Gastrocnemius medialis (tissue), 4 donors: ENCODE measurements at regions not wholly inside any gene's neighbourhood (a gene's known extent, or its start where the extent isn't known, plus 50 kb on each side); places are given as distances from the start of the nearest gene placed in this dataset.

Source experiments
- ATAC-seq, 2 donors: fragments of 150-250 bp; one replicate each; pipeline ENCODE4 v1.9.1; 2016
- DNase-seq, 2 donors: peaks; one replicate each; pipeline ENCODE4 v3.0.0-alpha.2; 2019
- H3K27ac ChIP-seq, 4 donors: fragments of 200-600 bp; sonication (generic); 1 replicate in 1 of 4; 2 replicates in 3 of 4; pipeline ENCODE4 v1.5.1; 2016 to 2018; ENCODE audit warnings: mild to moderate bottlenecking in 2 of 4, moderate library complexity in 1 of 4
- H3K27me3 ChIP-seq, 3 donors: fragments of 200-600 bp; sonication (generic) in 2 of 3; 1 replicate in 1 of 3; 2 replicates in 2 of 3; pipeline versions ENCODE4 v1.5.1 to v1.6.0; 2016 to 2019; ENCODE audit warnings: mild to moderate bottlenecking in 1 of 3, moderate library complexity in 1 of 3
- H3K36me3 ChIP-seq, 2 donors: fragments of 200-600 bp; sonication (generic) in 1 of 2; one replicate each; pipeline ENCODE4 v1.5.1; 2017 to 2018
- H3K4me1 ChIP-seq, 2 donors: fragments of 200-600 bp; sonication (generic) in 1 of 2; one replicate each; pipeline ENCODE4 v1.5.1; 2016 to 2017; ENCODE audit warnings: mild to moderate bottlenecking in 2 of 2
- H3K4me3 ChIP-seq, 4 donors: fragments of 200-600 bp; sonication (generic) in 3 of 4; 1 replicate in 1 of 4; 2 replicates in 3 of 4; pipeline ENCODE4 v1.5.1; 2016 to 2019; ENCODE audit warnings: mild to moderate bottlenecking in 2 of 4
- H3K9me3 ChIP-seq, 3 donors: fragments of 200-600 bp; sonication (generic) in 2 of 3; 1 replicate in 1 of 3; 2 replicates in 2 of 3; pipeline ENCODE4 v1.5.1; 2016 to 2019
- CTCF ChIP-seq, 5 experiments: fragments of 450-650 bp in 3 of 5; fragments of 200-600 bp in 2 of 5; sonication (generic) in 2 of 5; IDR thresholded peaks in 4 of 5; conservative IDR thresholded peaks in 1 of 5; 1 replicate in 4 of 5; 2 replicates in 1 of 5; pipeline ENCODE4 v1.5.1; 2016 to 2019; ENCODE audit warnings: antibody characterized with exemption in 5 of 5, mild to moderate bottlenecking in 3 of 5, moderate library complexity in 3 of 5
- POLR2A ChIP-seq, 2 donors: fragments of 450-650 bp; IDR thresholded peaks; one replicate each; pipeline ENCODE4 v1.6.1; 2017; ENCODE audit warnings: antibody characterized with exemption in 2 of 2, mild to moderate bottlenecking in 2 of 2, moderate library complexity in 2 of 2
- in situ Hi-C, 4 donors: fragments of 200-750 bp; cut with MboI; loops; one replicate each; pipeline versions ENCODE4 v1.15.0 to v1.8.0; 2017; ENCODE audit warnings: low sequenced_read_pairs in 4 of 4
- intact Hi-C: fragments of 100-400 bp; cut with DNase I; formaldehyde crosslinking; loops from one replicate; pipeline ENCODE4 v1.15.1; 2023; ENCODE audit warnings: low total_unique reads

GRCh38 chr13:34254366-34254765 is 436.4 kb downstream of the RFC3 start:
- no peak for TF ChIP-seq CTCF (IDR thresholded peaks at IDR 0.05 in 4 of 5, conservative IDR thresholded peaks at IDR 0.05 in 1 of 5)
- no peak for TF ChIP-seq POLR2A (IDR thresholded peaks at IDR 0.05)
- in situ Hi-C loops (no loop called here), intact Hi-C loops (no loop called here)
- ATAC-seq, result no peak
- Histone ChIP-seq H3K27me3 (no peaks in the 10 kb centered on the region), H3K27ac (no peak overlapping the region), H3K9me3 (no peaks in the 10 kb centered on the region), H3K36me3 (no peaks in the 10 kb centered on the region), H3K4me3 (no peak overlapping the region), H3K4me1 (no peaks in the 10 kb centered on the region)
- no peak for DNase-seq

GRCh38 chr13:34255711-34256110 is 437.8 kb downstream of the RFC3 start:
- TF ChIP-seq CTCF (IDR thresholded peaks at IDR 0.05 in 4 of 5, conservative IDR thresholded peaks at IDR 0.05 in 1 of 5) (no peak), POLR2A (IDR thresholded peaks at IDR 0.05) (no peak)

GRCh38 chr13:34256236-34256635 is 438.3 kb downstream of the RFC3 start:
- Histone ChIP-seq H3K27ac (no peak overlapping the region), H3K27me3 (no peaks in the 10 kb centered on the region), H3K4me1 (no peaks in the 10 kb centered on the region), H3K4me3 (no peak overlapping the region), H3K36me3 (no peaks in the 10 kb centered on the region), H3K9me3 (no peaks in the 10 kb centered on the region)
- intact Hi-C loops (no loop called here), in situ Hi-C loops (no loop called here)
- TF ChIP-seq POLR2A (IDR thresholded peaks at IDR 0.05), result no peak
- TF ChIP-seq CTCF (IDR thresholded peaks at IDR 0.05 in 4 of 5, conservative IDR thresholded peaks at IDR 0.05 in 1 of 5), result no peak
- no peak for DNase-seq
- no peak for ATAC-seq

More at GRCh38 chr13:34255711-34256110, 437.8 kb downstream of the RFC3 start:
- Histone ChIP-seq H3K4me3 (no peak overlapping the region), H3K27me3 (no peaks in the 10 kb centered on the region), H3K4me1 (no peaks in the 10 kb centered on the region), H3K36me3 (no peaks in the 10 kb centered on the region), H3K27ac (no peak overlapping the region), H3K9me3 (no peaks in the 10 kb centered on the region)
- in situ Hi-C loops (no loop called here), intact Hi-C loops (no loop called here)
- DNase-seq (no peak), ATAC-seq (no peak)

GRCh38 chr13:34257966-34258365 is 440.0 kb downstream of the RFC3 start:
- DNase-seq, result no peak
- no peak overlapping the region for H3K4me3 ChIP-seq

More at GRCh38 chr13:34257966-34258365, 440.0 kb downstream of the RFC3 start:
- in situ Hi-C loops, result no loop called here
- no peaks in the 10 kb centered on the region for H3K27me3 ChIP-seq
- no peaks in the 10 kb centered on the region for H3K9me3 ChIP-seq
- no peaks in the 10 kb centered on the region for H3K4me1 ChIP-seq
- no peak overlapping the region for H3K27ac ChIP-seq
- no peaks in the 10 kb centered on the region for H3K36me3 ChIP-seq
- TF ChIP-seq CTCF (IDR thresholded peaks at IDR 0.05 in 4 of 5, conservative IDR thresholded peaks at IDR 0.05 in 1 of 5) (no peak), POLR2A (IDR thresholded peaks at IDR 0.05) (no peak)
- intact Hi-C loops, result no loop called here
- ATAC-seq, result no peak
